GM13977 (cell line): ENCODE measurements at regions not wholly inside any gene's neighbourhood (a gene's known extent, or its start where the extent isn't known, plus 50 kb on each side); places are given as distances from the start of the nearest gene placed in this dataset.
A peak's percentile ranks its signal among the peaks of the same experiment; 100 is the strongest.

Experiments used
- DNase-seq: peaks from one replicate; pipeline ENCODE4 v3.0.0; 2012; ENCODE audit warnings: low spot score
- in situ Hi-C: fragments of 300-500 bp; cut with MboI; formaldehyde crosslinking; loops from one replicate; pipeline ENCODE4 v1.12.0; 2022; ENCODE audit warnings: low sequenced_read_pairs, low pct_unique_long_range_greater_than_20kb, mixed read lengths, inconsistent platforms; ENCODE audit not compliant: unreplicated experiment
- TF ChIP-seq, protein P1 (sequence below): IDR thresholded peaks from 2 replicates; pipeline ENCODE4 v1.5.1; 2012; ENCODE audit warnings: mild to moderate bottlenecking, control low read depth; ENCODE audit not compliant: insufficient read depth; ENCODE audit errors: extremely low read depth, missing control alignments

DNA sequence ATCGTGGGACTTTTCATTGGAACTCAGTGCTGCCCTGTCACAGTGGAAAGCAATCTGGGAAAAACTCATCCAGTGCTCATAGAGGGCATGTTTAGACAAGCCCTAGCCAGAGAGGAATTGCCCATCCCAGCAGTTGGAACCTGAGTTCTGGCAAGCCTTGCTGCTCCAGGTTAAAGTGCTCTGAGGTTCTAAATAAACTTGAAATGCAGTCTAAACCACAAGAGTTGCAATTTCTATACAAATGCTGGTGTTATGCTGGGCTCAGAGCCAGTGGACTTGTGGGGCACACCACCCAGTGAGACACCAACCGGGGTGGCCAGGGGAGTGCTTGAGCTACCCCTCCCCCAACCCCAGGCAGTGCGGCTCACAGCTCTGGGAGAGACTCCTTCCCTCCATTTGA is 142.8 kb upstream of the PPP1R2C start:
- in situ Hi-C loops = no loop called here
- no peak for DNase-seq
- TF ChIP-seq, protein P1, sequence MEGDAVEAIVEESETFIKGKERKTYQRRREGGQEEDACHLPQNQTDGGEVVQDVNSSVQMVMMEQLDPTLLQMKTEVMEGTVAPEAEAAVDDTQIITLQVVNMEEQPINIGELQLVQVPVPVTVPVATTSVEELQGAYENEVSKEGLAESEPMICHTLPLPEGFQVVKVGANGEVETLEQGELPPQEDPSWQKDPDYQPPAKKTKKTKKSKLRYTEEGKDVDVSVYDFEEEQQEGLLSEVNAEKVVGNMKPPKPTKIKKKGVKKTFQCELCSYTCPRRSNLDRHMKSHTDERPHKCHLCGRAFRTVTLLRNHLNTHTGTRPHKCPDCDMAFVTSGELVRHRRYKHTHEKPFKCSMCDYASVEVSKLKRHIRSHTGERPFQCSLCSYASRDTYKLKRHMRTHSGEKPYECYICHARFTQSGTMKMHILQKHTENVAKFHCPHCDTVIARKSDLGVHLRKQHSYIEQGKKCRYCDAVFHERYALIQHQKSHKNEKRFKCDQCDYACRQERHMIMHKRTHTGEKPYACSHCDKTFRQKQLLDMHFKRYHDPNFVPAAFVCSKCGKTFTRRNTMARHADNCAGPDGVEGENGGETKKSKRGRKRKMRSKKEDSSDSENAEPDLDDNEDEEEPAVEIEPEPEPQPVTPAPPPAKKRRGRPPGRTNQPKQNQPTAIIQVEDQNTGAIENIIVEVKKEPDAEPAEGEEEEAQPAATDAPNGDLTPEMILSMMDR = no peak

- in situ Hi-C loops = no loop called here
- DNase-seq = no peak
Observed at GRCh38 chrX:42930071-42930470, 152.1 kb upstream of the PPP1R2C start.

DNA sequence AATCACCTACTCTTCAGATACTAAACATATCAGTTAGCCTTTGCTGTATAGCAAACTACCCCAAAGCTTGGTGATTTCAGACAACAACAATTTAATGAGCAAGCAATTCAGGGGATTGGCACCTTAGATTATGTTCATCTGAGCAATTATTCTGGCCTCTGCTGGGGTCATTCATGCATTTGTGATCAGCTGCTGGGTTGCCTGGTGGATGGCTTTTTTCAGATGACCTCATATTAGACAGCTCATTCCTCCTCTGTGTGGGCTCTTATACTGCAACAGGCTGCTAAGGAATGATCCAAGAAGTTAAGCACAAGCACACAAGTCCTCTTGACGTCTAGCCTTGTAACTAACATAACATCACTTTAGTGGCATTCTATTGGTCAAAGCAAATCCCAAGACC is 153.0 kb upstream of the PPP1R2C start:
- no peak for DNase-seq
- in situ Hi-C loops = no loop called here
- TF ChIP-seq, protein P1 = no peak

More at GRCh38 chrX:42930071-42930470, 152.1 kb upstream of the PPP1R2C start:
- TF ChIP-seq, protein P1 = no peak

DNA sequence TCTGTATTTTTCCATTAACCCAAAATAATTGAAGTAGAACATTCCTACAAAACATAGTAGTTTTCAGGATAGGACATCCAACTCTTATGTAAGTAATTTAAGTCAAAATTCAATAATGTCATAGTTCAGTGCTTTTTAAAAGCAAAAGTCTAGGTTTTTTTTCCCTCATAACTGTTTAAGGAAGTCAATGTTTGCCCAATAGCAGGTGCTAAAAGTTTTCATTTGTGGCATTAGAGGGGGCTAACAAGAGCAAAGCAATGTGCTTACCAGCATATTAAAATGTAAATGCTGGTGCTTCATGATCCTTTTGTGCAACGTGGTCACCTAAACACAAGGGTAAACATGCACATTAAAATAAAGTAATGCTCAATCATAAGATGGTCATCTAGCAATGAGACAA is 155.2 kb upstream of the PPP1R2C start:
- TF ChIP-seq, protein P1 = no peak
- DNase-seq = no peak
- in situ Hi-C loops = no loop called here

DNA sequence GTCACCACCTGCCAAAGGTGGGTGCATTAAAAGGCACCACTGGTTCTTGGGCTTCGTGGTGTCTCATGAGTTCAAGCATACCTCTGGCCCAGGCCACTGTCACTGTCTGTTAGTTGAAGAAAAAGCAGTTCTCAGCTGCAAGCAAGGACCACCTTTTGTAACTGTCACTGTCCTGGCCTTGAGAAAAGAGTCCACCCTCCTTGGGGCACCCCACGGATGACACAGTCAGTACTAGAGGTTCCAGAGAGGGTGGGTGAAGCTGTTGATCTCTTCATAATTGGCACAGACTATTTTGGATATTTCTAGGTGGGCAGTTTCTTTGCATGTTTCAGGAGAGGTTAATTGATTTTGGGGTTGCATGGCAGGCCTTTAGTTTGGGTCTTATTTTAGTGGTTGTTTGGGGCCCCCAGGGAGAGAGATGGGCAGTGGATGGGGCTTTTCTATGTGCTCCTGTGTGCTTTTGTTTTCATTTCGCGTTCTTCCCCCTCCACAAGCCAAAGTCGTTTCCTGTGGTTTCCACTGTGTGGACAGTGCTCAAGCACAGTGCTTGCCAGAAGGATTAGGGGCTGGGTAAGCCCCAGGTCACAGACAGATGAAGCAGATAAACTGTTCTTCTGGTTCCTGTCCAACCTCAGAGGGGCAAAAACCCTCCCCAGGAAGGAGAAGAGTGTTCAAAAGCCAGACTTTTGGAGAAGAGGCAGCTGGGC is 156.2 kb upstream of the PPP1R2C start:
- TF ChIP-seq, protein P1 = no peak
- in situ Hi-C loops = no loop called here
- peak; percentile 6 for DNase-seq

DNA sequence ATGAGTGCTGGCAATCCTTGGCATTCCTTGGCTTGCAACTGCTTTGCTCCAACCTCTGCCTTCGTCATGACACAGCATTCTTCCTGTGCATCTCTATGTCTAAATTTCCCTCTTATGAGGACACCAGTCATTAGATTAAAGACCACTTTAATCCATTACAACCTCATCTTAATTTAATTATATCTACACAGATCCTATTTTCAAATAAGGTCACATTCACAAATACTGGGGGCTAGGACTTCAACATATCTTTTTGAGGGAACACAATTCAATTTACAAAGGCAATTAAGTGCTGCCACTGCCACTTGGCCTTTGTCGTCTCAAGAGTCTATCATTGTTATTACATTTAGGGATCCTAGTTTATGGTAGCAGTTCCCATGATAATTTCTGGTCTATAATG is 163.7 kb upstream of the PPP1R2C start:
- no peak for DNase-seq
- in situ Hi-C loops = loop anchor here (10.0 kb wide), 1 partner anchor 63 kb away; no protein-coding TSS in a partner anchor
- TF ChIP-seq, protein P1 = no peak
